Esophagus mucosa (tissue), 1 donor: ENCODE measurements at regions not wholly inside any gene's neighbourhood (a gene's known extent, or its start where the extent isn't known, plus 50 kb on each side); places are given as distances from the start of the nearest gene placed in this dataset.
"Not testable (repeated sequence)": the region's sequence is repeated elsewhere in the genome, so short reads cannot be mapped to it uniquely, and the experiment has no call there.

Experiments used
- ATAC-seq: fragments of 200-7000 bp; cut with Tn5 transposase; one replicate; pipeline ENCODE4 v1.9.1; 2020
- donor health status: DM: yes; HTN: yes; CAD: no.

DNA sequence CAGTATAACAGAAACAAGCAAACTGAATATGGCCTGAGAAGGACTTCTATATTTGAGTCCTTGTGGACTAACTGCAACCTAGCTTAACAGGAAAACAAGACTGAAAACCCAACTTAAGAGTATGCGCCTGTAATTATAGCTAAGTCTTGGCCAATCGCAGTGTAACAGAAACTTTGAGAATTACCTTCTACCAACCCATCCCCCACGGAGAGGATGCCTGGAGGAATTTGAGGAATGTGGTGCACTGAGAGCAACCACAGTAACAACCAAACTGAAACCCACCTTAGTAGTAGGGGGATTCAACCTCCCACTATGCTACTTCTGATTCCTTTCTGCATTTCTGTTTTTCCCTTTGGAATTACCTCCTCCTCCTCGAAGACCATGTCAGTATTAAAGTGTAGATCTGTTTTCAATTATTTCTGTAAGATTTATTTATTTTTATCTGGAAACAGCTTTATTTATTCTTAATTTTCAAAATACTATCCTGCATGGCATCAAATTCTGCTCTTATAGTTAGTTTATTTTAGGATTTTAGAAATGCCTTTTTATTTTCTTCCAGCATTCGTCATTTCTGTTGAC is 393.6 kb downstream of the KCNA4 start:
- no peak for ATAC-seq

DNA sequence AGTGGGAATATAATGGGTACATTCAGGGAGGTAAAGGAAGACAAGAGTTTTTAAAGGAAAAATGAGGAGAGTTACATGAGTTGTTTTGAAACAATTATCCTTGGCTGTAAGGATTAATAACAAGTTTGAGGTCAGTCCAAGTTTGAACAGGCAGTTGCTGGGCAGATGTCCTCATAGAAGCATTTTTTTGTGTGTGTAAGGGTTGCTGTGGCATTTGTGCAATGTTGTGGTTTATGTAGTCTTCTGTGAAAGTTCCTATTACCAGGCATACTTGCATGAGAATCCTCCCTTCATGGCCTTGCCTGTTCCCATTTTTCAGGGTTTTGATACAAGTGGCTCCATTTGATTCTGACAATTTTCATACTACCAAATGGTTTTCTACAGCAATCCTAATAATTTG is 400.2 kb downstream of the KCNA4 start:
- ATAC-seq = no peak

DNA sequence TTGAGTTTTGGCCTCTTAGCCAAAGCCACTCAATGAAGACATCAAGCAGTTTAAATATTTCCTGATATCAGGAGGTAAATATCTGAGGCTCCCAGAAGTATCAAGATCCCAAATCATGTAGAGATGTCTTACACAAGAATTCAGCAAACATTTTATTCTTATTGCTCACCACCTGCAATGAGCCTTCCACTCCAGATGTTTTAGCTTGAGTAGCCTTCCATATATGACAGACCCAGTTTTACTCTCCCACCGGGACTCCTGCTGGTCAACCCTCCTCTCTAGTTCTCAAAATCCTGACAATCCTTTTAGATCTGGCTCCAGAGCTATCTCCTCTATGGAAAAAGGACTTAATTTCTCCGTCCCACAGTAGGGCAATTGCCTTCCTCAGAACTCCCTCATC is 404.4 kb downstream of the KCNA4 start:
- no peak for ATAC-seq

DNA sequence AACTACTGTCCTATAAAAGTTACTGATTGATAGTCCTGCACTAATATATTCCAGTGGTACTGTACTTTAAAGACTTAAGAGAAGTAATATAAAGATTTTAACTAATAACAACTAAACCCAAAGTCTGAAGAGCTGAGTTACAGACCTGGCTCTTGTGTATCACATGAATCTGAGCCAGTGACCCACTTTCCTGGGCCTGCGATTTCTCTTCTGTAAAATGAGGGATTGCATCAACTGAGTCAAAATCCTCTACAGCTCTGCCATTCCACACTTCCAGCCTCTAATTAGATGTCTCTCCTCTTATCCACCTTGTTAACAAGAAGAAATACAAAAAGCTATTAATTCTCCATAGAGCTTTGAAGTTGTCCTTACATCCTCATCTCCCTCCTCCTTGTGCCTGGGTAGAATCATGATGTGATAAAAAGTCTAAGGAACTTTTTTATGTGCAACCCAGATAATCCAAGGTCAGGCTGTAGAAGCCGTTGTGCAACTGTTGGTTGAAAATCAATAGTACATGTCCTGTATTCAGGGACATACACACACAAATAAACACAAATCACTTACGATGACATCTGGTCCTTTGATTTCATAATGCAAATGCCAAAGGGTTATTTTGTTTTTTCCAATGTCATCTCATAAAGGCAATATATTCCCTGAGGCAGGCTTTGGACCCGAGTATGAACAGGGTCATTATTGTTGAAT is 410.3 kb downstream of the KCNA4 start:
- ATAC-seq = no peak

DNA sequence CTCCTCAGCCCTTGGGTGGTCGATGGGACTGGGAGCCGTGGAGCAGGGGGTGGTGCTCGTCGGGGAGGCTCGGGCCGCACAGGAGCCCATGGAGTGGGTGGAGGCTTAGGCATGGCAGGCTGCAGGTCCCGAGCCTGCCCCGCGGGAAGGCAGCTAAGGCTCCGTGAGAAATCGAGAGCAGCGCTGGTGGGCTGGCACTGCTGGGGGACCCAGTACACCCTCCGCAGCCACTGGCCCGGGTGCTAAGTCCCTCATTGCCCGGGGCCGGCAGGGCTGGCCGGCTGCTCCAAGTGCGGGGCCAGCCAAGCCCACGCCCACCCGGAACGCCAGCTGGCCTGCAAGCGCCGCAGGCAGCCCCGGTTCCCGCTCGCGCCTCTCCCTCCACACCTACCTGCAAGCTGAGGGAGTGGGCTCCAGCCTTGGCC is 416.7 kb downstream of the KCNA4 start:
- ATAC-seq = not testable (repeated sequence)

DNA sequence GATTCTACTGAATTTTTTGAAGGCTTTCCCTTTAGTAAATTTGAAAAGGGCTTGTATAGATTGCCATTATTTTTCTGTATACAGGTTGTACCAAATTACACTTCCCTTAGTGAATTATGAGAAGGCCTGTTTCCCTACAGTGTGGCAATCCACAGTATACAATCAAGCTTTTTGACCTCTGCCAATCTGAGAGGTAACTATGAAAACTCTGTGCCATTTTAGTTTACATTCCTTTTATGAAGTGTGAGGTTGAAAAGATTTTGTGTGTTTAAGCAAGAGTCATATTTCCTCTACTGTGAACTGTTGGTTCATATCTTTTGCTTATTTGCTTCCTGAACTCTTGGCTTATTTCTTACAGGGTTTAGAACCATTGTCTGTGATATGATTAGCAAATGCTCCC is 432.5 kb downstream of the KCNA4 start:
- ATAC-seq = no peak

DNA sequence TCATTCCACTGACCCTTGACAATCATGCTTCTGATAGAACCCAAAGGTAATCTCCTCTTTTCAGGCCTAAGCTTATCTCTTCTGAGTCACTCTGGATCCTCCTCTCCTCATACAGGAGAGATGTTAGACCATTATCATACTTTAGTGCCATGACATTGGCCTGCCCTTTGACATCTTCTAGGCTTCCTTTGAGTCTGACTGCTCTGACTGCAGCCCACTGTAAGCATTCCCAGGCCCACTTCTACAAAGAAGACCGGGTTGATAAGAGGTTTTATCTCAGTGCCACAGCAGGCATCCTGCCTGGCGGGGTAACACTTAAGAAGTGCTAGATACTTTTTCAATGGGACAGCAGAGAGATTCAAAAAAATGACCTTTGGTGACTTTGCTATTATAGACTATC is 438.0 kb downstream of the KCNA4 start:
- ATAC-seq = no peak

DNA sequence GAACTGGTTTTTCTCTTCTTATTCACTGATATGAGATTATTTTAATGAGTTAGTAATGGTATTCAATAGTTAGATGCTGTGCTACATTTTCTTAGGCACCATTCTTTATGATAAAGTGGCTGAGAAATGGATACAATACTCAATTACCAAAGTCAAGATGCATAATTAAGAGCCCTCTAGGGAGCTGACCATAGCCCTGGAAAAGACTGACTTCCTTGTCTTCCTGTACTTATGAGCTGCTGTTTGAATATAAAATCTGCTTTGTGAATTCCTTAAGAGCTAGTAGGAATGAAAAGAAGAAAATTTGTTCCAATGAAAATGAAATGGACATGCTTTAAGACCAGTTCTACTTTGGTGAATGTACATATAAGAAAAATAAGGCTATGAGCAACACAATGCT is 452.3 kb downstream of the KCNA4 start:
- no peak for ATAC-seq

DNA sequence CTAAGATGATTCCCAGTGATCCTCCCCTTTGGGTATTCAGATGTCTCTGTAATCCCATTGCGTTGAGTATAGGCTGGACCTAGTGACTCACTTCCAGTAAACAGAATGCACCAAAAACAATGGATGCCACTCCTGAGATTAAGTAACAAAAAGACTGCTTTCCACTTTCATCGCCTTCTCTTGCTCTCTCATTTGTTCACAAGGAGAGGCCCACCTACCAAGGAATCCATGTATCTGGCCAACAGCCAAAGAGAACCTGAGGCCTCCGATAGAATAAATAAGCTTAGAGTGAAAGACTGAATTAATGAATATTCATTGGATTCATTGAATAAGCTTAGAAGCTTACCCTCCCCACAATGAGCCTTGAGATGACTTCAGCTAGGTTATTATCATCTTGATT is 454.6 kb downstream of the KCNA4 start:
- ATAC-seq = no peak

DNA sequence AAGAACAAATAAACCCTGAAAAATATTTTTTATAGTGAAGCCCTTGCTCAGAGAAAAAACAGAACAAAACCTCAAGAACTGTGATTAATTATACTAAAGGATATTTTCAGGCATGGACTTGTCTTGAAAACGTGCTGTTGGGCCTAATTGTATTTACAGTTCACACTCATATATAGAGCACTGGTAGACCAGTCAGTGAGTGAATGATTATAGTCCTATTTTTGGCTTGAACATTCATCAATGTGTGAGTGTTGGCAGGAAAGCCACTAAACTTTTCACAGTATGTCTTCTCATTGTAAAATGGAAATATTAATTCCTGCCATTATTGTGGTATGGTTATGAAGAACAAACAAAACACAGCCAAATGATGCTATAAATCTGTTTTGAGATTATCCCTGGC is 462.8 kb downstream of the KCNA4 start:
- no peak for ATAC-seq

DNA sequence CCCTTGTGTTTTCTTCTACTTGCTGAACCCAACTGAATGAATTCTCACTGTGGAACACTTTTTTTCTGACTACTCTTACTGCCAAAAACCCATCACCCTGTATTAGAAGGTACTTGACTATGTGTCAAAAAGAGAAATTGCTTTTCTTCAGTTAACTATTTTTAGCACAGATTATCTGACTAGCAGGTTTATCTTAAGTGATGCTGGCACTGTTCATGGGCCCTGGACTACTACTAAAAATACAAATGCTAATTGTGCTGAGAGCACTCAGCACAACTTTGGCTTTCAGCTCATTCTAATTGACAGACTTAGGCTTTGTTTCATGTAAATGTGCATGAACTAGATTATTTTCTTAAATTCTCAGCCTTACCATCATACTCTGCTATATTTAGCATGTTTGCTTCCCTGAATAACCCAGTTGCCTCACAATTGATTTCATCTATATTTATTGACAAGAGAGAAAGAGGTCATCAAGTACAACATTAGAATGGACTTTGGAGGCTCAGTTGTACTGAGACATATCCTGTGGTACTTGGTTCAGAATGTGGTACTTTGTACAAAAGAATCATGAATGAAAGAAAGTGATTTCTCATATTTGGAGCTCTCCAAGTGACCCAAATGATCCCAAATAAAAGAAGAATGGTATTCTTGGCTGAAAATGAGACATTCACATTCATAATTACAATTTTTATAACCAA is 478.3 kb downstream of the KCNA4 start:
- no peak for ATAC-seq

DNA sequence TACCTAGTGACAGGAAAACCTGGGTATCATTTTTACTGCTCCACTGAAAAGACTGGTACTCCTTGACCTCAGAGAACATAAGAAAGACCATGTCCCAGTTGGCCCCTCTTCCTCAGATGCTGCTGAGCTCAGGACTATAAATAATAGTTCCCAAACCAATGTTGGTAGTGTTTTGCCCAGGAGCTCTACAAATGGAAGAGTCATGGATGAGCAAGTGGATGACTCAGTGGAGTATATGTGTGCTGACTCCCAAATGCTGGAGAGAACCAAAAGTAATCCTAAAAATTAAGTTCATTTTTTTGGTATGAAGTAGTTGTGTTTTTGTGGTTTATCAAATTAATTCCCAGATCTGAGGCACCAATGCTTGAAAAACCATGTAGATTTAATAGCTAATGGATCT is 482.0 kb downstream of the KCNA4 start:
- no peak for ATAC-seq

DNA sequence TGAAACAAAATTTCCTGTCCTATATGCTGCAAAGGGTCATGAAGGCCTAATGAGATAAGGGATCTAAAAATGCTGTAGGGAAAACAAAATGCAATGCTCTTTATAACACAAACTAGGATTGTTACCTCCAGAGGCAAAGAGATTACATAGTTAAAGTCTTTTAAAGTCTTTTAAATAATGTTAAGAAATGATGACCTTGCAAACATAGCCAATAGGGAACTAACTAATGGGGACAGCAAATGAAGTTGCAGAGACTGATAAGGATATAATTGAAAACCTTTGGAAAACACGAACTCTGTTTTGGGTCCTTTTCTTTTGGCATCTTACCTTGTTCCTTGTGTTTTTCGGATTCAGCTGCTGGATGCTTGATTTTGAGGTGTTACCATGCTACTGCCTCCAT is 485.9 kb downstream of the KCNA4 start:
- no peak for ATAC-seq

DNA sequence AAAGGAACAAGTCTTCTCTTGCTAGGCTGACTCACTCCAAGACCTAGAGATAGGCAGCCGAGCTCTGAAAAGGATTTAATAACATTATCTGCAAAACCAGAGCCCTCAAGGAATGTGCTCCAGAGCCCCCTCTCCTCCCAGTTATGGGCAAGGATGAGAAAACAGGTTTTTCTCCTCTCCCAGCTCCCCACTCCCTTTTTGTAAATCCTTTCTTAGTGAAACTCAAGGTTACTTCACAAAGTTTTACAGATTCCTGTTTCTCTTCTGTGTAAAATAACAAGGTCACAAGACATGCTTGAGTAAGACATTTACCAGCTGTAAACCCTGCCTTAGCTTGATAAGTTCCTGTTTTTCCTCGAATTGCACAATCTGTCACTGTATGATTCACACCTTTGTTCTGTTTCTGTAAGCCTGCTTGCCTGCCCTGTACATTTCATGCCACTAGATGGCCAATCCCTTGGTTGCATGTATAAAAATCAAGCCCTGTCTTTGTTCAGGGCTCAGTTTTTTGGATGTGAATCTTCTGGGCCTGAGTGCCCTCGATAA is 489.4 kb downstream of the KCNA4 start:
- ATAC-seq = peak; percentile 93

DNA sequence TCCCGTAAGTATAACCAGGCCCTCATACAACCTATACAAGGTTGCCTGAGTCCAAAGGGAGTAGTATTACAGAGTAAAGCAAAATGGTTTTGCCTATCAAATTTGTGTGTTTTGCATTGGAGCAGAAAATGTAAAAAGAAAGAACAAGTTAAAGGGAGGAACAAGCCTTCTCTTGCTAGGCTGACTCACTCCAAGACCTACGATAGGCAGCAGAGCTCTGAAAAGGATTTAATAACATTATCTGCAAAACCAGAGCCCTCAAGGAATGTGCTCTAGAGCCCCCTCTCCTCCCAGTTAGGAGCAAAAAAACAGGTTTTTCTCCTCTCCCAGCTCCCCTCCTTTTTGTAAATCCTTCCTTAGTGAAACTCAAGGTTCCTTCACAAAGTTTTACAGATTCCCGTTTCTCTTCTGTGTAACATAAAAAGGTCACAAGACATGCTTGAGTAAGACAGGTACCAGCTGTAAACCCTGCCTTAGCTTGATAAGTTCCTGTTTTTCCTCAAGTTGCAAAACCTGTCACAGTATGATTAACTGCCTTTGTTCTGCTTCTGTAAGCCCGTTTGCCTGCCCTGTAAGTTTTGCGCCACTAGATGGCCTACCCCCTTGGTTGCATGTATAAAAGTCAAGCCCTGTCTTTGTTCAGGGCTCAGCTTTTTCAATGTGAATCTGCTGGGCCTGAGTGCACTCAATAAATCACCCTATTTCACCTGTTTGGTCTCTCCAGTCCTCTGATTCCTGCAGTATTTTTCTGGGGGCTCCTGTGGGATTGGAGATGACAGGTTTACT is 498.2 kb downstream of the KCNA4 start:
- ATAC-seq = peak; percentile 84

DNA sequence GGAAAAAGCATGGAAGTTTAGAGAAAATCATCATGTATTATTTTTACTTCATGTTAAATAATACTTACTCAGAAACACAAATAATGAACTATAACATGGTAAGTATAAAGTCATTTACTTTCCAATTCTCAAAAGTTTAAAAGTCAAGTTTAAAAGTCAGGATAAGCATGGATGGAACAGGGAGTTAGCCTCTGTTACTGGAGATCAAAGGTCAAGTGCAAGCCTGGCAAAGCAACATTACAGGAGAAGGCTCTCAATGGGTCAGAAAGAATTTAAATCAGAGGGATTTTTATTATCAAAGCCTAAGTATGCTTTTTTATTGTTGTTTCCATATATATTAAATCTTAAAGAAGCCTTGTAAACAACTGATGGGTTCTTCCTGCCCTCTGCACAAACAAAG is 505.4 kb downstream of the KCNA4 start:
- no peak for ATAC-seq

DNA sequence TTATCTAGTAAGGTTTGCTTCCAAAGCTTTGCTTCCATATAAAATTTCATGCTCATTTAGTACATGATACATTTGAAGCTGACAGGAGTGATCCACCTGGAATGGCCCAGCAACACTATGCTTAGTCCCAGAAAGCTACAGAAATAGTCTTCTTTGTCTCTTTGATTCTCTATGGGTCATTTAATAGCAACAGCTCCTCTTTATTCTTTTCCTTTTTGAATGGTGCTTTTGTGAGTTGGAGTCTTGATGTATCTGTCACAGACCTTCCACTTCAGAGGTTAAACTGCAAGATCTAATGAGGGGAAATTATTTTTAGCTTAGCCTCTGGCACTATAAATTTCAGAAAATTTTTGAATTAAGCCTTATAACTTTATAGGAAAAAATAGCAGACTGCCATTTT is 509.5 kb downstream of the KCNA4 start:
- ATAC-seq = no peak

DNA sequence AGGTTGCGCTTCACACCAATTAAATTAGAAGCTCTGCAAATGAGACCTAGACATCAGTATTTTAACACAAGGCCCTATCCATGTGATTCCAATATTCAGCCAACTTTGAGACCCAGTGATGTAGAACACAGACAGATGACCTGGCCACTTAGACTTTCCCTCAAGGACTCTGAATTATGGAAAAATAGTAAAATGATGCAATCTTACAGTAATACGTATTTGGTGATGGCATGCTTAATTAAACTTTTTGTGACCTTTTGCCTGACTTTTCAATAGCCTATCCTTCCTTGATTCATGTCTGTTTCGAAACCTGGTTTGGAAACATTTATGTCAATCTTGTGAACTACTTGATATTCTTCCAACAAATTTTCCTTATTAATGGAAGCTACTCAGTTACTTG is 521.2 kb downstream of the KCNA4 start:
- ATAC-seq = no peak

DNA sequence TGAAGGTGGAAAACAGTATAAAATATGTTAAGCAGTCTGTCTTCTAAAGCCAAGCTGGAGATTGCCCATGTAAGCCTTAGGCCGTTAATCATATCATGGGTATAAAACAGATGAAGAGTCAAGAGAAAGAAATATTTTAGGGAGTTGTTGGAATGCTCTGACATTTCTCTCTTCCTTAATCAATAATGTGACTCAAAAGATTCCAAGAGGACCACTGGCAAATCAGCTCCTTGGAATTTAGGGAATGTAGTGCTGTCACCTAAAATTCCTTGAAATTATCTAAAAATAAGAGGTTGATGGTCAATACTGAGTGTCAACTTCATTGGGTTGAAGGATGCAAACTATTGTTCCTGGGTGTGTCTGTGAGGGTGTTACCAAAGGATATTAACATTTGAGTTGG is 525.9 kb downstream of the KCNA4 start:
- no peak for ATAC-seq

DNA sequence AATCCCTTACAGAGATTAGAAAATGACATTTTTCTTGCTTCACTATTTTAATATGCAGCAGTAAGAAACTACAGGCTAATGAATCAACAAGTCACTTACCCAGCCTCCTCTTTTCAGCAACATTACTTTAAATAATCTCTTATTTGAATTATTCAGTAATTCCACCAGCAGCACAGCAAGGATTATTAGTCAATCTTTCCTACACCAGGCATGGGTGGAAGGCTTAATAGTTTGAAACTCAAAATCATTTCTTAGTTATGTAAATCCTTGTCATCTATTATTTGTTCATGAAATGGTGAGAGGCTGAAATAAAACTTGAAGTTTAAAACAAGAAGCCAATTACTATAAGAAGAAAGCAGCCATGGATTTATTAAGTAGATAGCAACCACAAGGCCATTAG is 530.5 kb downstream of the KCNA4 start:
- no peak for ATAC-seq

DNA sequence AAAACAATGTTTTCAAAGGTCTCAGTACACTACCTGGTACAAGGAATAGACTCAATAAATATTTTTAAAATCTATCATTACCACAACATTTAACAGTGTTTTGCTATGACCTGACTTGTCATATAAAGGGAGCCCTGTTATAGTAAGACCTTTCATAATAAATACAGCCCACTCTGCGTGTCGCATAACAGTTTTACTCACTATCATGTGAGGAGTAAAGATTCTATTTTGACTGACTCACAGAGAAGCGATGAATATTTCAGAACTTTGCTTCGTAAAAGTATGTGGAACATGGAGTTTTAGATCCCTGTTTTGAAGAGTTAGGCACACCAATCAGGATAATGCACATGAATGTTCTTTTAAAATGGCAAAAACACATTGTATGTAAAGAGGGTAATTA is 531.2 kb downstream of the KCNA4 start:
- no peak for ATAC-seq

DNA sequence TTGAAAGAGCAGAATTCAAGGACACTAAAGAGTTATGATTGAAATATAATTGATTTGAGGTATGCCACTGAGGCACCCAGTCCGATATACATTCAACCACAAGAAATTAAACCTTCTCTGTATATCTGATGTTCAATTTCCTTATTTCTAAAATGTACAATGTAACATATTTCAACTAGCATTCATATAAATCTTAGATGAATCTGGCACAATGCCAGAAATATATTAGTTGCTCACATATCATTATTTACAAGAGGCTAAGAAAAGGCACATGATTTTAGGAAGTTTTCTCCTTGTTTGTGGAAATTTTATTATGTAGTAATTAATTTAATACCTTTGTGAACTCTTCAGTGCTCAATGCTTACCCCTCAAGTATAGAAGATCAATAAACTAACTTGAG is 532.3 kb downstream of the KCNA4 start:
- ATAC-seq = no peak

DNA sequence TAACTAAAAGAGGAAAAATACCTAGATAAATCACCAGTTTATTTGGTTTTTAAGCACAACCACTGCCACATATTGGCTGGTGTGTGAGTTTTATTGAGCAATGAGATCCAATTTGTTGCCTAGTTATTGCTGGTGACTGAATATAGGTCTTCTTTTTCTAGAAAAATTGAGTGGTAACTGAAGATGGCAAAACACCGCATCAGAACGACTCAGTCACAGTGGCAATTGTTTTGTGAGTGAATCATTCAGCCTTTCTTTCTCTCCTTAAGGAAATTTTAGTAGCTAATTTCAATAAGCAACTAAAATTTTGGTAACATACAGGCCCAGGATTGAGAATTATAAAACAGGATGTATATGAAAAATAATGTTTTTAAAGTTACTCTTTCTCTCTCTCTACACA is 533.0 kb downstream of the KCNA4 start:
- ATAC-seq = no peak
